NCI-H748 (cell line): ENCODE measurements at regions not wholly inside any gene's neighbourhood (a gene's known extent, or its start where the extent isn't known, plus 50 kb on each side); places are given as distances from the start of the nearest gene placed in this dataset.
"Not testable (repeated sequence)": the region's sequence is repeated elsewhere in the genome, so short reads cannot be mapped to it uniquely, and the experiment has no call there.

ENCODE experiments used
- DNase-seq: peaks from one replicate; lab custom pipeline; 2025; ENCODE audit not compliant: unreplicated experiment; lab: John Stamatoyannopoulos, UW

GRCh38 chr2:83221258-83221657 lies 1237.8 kb downstream of the SUCLG1 start:
- no peak for DNase-seq

- no peak for DNase-seq
Observed at GRCh38 chr2:83217854-83218253, 1241.2 kb downstream of the SUCLG1 start.

DNA sequence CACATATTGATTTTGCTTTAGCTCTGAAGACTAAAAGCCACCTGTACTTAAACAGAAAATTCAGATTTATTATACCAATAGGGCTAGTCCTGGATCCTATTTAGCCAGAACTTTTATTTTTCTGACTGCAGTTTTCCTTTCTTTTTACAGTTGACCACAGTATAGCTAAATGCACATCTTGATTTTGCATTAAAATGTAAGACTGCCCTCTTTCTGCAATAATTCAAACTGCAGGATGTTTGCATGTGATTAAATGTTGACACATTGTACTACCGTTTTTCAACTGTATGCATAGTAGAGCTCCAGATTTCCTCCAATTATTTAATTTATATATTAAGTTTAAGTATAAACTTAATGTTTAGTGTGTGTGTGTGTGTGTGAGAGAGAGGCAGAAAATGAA lies 1262.9 kb downstream of the SUCLG1 start:
- DNase-seq = peak; percentile 63

GRCh38 chr2:83191316-83191715 lies 1267.8 kb downstream of the SUCLG1 start:
- DNase-seq = no peak

DNA sequence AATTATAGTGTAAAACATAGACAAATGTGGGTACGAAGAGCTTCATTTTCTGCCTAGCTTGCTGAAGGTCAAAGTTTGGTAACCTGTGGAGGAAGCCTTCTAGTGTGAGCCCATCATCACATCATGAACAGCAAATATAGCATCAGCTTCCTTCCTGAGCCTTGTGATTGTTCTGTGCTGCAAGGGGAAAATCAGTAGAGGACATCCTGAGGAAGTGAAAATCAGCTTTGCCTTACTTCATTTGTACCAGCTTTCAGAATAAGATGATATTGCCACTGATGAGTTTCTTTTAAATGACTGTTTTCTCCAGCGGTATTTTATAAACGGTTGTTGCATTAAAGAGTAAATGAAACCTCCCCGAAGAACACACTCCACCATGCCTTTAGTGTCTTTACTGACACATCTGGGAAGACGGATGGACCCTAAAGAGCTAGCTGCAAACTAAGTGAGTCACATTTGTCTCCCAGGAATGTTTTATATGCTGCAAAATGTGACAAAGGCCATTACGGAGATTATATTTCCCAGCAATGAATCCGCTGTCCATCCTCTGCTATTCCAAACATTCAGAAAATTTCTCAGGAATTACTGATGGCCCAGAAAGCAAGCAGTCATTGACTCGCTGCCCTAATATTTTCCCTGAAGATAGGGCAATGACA lies 1272.8 kb downstream of the SUCLG1 start:
- DNase-seq = no peak

- DNase-seq = not testable (repeated sequence)
Observed at GRCh38 chr2:83180862-83181530, 1278.1 kb downstream of the SUCLG1 start.

- DNase-seq = no peak
Observed at GRCh38 chr2:83176539-83176938, 1282.5 kb downstream of the SUCLG1 start.

- no peak for DNase-seq
Observed at GRCh38 chr2:83172841-83173240, 1286.2 kb downstream of the SUCLG1 start.

- no peak for DNase-seq
Observed at GRCh38 chr2:83168377-83168776, 1290.7 kb downstream of the SUCLG1 start.

DNA sequence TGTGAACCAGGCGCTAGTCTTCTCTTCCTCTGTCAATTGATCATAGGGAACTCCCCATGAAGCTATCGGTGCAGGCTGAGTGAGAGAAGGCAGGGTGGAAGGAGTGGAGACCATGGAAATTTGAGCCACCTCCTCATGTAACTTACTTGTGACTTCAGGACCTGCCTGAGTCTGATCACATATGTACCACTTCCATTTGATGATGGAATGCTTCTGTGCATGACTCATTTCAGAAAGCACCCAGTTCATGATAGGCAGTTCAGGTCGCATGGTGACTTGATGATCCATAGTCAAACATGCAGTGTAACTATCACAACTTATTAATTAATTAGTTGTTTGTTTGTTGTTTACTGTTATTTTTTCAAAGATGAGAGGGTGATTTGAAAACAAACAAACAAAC lies 1296.7 kb downstream of the SUCLG1 start:
- DNase-seq = no peak

- DNase-seq = no peak
Observed at GRCh38 chr2:83160571-83160970, 1298.5 kb downstream of the SUCLG1 start.

DNA sequence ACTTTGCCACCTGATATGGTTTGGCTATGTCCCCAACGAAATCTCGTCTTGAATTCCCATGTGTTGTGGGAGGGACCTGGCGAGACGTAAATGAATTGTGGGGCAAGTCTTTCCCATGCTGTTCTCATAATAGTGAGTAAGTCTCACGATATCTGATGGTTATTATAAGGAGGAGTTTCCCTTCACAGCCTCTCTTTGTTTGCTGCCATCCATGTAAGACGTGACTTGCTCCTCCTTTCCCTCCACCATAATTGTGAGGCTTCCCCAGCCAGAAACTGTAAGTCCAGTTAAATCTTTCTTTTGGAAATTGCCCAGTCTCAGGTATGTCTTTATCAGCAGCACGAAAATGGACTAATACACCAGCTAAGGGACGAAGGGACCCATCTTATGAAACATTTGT lies 1303.3 kb downstream of the SUCLG1 start:
- no peak for DNase-seq

- no peak for DNase-seq
Observed at GRCh38 chr2:83143946-83144345, 1315.1 kb downstream of the SUCLG1 start.

DNA sequence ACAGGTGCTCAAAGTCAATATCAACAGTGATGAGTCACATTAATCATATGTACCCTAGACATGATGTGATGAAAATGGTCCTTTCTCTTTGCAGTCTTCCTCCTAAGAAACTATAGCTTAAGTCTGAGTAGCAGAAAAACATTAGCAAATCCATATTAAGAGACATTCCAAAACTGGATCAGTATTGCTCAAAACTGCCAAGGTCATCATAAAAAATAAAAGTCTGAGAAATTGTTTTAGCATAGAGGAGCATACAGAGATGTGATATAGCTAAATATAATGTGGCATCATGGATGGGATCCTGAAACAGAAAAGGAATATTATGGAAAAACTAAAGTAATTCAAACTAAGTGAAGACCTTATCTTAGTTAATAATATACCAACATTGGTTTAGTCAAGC lies 1316.1 kb downstream of the SUCLG1 start:
- DNase-seq = no peak

DNA sequence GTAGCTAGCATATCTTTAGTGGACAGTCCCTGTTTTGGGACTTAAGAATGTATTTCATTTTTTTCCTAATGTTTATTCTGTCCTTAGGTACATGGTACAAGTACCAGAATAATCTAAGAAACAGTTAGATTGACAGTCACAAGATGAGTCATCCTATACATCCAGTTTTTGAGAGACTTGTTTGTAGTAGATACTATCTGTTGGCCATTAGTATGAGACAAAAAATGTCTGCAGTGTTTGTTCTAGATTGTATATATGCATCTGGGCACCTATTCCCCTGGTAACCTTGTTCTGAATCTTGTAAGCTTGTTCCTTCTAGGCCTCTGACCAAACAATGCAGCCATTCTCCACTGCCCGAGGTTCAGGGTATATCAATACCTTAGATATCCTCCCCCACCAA lies 1343.5 kb downstream of the SUCLG1 start:
- no peak for DNase-seq

GRCh38 chr2:83115155-83115554 lies 1343.9 kb downstream of the SUCLG1 start:
- DNase-seq = no peak

GRCh38 chr2:83113953-83114352 lies 1345.1 kb downstream of the SUCLG1 start:
- DNase-seq = no peak

DNA sequence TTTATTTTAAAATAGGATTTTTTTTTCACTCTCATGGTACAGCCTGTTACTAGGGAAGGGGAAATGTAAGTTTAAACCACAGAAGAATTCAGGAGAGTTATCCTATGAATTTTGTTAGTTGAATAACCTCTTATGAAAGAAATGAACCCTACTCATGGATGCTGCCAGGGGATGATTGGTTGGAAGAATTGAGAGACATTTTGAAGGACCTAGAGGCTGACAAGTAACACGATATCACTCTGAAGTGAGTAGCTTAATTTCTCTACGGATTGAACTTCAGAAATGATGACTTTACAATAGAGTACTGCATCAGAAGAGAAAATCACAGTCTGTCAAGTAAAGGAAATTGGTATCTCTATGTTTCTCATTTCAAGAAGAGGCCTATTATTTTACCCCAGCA lies 1346.2 kb downstream of the SUCLG1 start:
- DNase-seq = no peak

DNA sequence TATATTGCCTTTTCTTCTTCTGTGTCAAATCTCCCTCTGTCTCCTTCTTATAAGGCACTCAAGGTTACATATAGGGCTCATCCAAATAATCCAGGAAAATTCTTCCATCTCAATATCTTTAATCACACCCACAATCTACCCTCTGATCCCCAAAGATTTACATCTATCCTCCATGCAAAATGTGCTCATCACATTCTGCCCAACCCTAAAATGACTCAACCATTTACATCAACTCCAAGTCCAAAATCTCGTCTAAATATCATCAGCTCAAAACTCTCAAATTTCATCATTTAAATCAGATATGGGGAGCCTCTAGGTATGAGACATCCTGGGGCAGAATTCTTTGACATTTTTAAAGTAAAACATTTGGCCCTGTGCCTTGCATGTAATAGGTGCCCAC lies 1349.8 kb downstream of the SUCLG1 start:
- no peak for DNase-seq

DNA sequence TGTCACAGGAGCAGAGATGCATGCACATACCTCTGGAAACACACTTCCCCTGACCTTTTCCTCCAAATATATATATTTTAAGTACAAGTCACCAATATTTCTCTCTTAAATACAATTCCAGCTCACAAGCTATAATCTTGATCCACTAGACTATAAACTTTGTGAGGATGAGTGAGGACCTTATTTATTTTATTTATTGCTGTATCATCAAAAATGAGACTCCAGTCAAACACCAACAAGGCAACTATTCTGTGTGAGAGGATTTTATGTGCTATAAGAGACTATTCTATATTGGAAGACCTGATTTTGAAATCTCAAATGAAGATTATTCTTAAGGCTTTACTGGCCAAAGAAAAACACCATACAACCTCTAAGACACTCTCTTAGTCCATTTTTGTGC lies 1352.2 kb downstream of the SUCLG1 start:
- no peak for DNase-seq

GRCh38 chr2:83104202-83104601 lies 1354.9 kb downstream of the SUCLG1 start:
- DNase-seq = no peak

- DNase-seq = no peak
Observed at GRCh38 chr2:83103613-83104012, 1355.5 kb downstream of the SUCLG1 start.

DNA sequence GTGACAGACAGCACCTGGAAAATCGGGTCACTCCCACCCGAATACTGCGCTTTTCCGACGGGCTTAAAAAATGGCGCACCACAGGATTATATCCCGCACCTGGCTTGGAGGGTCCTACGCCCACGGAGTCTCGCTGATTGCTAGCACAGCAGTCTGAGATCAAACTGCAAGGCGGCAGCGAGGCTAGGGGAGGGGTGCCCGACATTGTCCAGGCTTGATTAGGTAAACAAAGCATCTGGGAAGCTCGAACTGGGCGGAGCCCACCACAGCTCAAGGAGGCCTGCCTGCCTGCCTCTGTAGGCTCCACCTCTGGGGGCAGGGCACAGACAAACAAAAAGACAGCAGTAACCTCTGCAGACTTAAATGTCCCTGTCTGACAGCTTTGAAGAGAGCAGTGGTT lies 1370.0 kb downstream of the SUCLG1 start:
- peak; percentile 65 for DNase-seq
